GM23338 (cell line): ENCODE measurements at regions not wholly inside any gene's neighbourhood (a gene's known extent, or its start where the extent isn't known, plus 50 kb on each side); places are given as distances from the start of the nearest gene placed in this dataset.
"Not testable (repeated sequence)": the region's sequence is repeated elsewhere in the genome, so short reads cannot be mapped to it uniquely, and the experiment has no call there.

Experiments
- ATAC-seq: fragments of 200-7000 bp; cut with Tn5 transposase; 3 replicates; pipeline ENCODE4 v1.9.1; 2020
- DNase-seq: peaks from one replicate; pipeline ENCODE4 v3.0.0-alpha.2; 2015; ENCODE audit warnings: low spot score
- H2AFZ ChIP-seq: fragments of 200-600 bp; sonication (generic); 2 replicates; pipeline ENCODE4 v1.8.0; 2016; ENCODE audit warnings: antibody characterized with exemption, mild to moderate bottlenecking, moderate library complexity
- H3F3A ChIP-seq: fragments of 200-600 bp; sonication (generic); replicated peaks from 2 replicates; pipeline ENCODE4 v1.8.0; 2017; ENCODE audit warnings: antibody characterized with exemption, mixed run types, low read depth
- H3K27ac ChIP-seq: fragments of 200-600 bp; sonication (generic); 2 replicates; pipeline ENCODE4 v1.6.1; 2016; ENCODE audit warnings: low read depth
- H3K27me3 ChIP-seq: fragments of 200-600 bp; sonication (generic); 2 replicates; pipeline ENCODE4 v1.8.0; 2016; ENCODE audit warnings: mild to moderate bottlenecking, mixed run types, moderate library complexity; ENCODE audit not compliant: insufficient read depth
- H3K36me3 ChIP-seq: fragments of 200-600 bp; sonication (generic); 2 replicates; pipeline ENCODE4 v1.8.0; 2016; ENCODE audit warnings: mild to moderate bottlenecking; ENCODE audit not compliant: insufficient read depth
- H3K4me1 ChIP-seq: fragments of 200-600 bp; sonication (generic); 2 replicates; pipeline ENCODE4 v1.8.0; 2016; ENCODE audit warnings: mild to moderate bottlenecking, moderate library complexity; ENCODE audit not compliant: insufficient read depth
- H3K4me2 ChIP-seq: fragments of 200-600 bp; sonication (generic); 2 replicates; pipeline ENCODE4 v1.7.1; 2017; ENCODE audit warnings: mixed run types
- H3K4me3 ChIP-seq: fragments of 200-600 bp; sonication (generic); 2 replicates; pipeline ENCODE4 v1.6.1; 2016; ENCODE audit warnings: mixed run types
- H3K79me2 ChIP-seq: fragments of 200-600 bp; sonication (generic); replicated peaks from 2 replicates; pipeline ENCODE4 v1.8.0; 2017; ENCODE audit warnings: mild to moderate bottlenecking; ENCODE audit not compliant: insufficient read depth
- H3K9me2 ChIP-seq: fragments of 200-600 bp; sonication (generic); 2 replicates; pipeline ENCODE4 v1.8.0; 2017; ENCODE audit not compliant: insufficient read depth
- H4K20me1 ChIP-seq: fragments of 200-600 bp; sonication (generic); replicated peaks from 2 replicates; pipeline ENCODE4 v1.8.0; 2017; ENCODE audit warnings: mild to moderate bottlenecking; ENCODE audit not compliant: insufficient read depth
- H3K27ac Mint-ChIP-seq: 2 replicates; pipeline ENCODE4 v1.8.0; 2020; ENCODE audit warnings: inconsistent platforms, mild to moderate bottlenecking, moderate library complexity, mixed read lengths
- H3K27me3 Mint-ChIP-seq: 3 replicates; pipeline ENCODE4 v1.8.0; 2022; ENCODE audit warnings: low read depth, mild to moderate bottlenecking, moderate library complexity, mixed read lengths, inconsistent platforms; ENCODE audit not compliant: insufficient read depth, poor library complexity
- H3K36me3 Mint-ChIP-seq: 3 replicates; pipeline ENCODE4 v1.8.0; 2021; ENCODE audit warnings: low read depth, mild to moderate bottlenecking, inconsistent platforms, moderate library complexity, mixed read lengths
- H3K4me1 Mint-ChIP-seq: 3 replicates; pipeline ENCODE4 v1.8.0; 2020; ENCODE audit warnings: mild to moderate bottlenecking, inconsistent platforms, mixed read lengths
- H3K4me3 Mint-ChIP-seq: 3 replicates; pipeline ENCODE4 v1.8.0; 2021; ENCODE audit warnings: moderate library complexity, mild to moderate bottlenecking, inconsistent platforms, mixed read lengths
- H3K9me3 Mint-ChIP-seq: 3 replicates; pipeline ENCODE4 v1.8.0; 2020; ENCODE audit warnings: moderate library complexity, mild to moderate bottlenecking, inconsistent platforms, mixed read lengths
- EZH2phosphoT487 ChIP-seq: fragments of 200-600 bp; sonication (generic); IDR thresholded peaks from one replicate; pipeline ENCODE4 v1.8.1; 2018; ENCODE audit warnings: antibody characterized with exemption; ENCODE audit not compliant: unreplicated experiment
- NANOG ChIP-seq: IDR thresholded peaks from 2 replicates; pipeline ENCODE4 v1.6.1; 2016; ENCODE audit warnings: antibody characterized with exemption, borderline replicate concordance
- TF ChIP-seq, protein P1 (sequence below): fragments of 250-450 bp; sonication (Bioruptor Pico); IDR thresholded peaks from 2 replicates; pipeline ENCODE4 v1.5.0; 2020; ENCODE audit warnings: mild to moderate bottlenecking, moderate library complexity
- TF ChIP-seq, protein P2 (sequence below): IDR thresholded peaks from 2 replicates; pipeline ENCODE4 v1.6.1; 2016; ENCODE audit warnings: antibody characterized with exemption
- TF ChIP-seq, protein P3 (sequence below), 2 experiments: fragments of 200-600 bp in 1 of 2; sonication (generic) in 1 of 2; conservative IDR thresholded peaks; 2 replicates each; pipeline versions ENCODE4 v1.5.1 to v1.6.1; 2016 to 2017; ENCODE audit warnings: antibody characterized with exemption in 2 of 2, low read depth in 2 of 2, mild to moderate bottlenecking in 2 of 2, moderate library complexity in 1 of 2

DNA sequence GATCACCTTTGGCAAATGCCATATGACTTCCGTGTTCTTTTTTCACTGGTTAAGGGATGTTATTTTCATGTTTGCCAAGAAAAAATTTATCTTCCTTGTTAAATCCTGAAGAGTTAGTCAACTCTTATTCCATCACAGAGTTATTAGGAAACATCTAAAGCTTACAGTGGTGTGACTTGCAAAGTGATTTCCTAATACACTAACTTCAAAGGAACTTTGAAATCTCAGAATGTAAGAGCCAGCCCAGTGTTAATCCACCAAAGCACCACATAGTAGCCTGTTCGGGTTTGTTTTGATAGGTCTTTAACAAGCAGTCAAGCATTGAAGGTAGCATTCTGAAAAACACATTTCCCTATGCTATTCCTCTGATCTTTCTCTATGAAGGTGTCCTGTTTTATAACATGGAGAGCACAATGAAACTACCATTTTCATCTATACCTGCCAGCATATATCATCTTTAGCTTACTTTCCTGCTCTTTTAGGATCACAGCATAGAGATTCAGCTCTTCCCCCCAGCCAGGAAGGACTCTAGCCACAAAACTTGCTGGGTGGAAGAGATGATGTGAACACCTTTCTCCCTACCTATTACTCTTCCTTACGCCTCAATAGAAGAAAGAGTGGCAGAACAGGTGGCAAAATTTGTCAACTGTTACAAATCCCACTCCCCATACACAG is 82.4 kb upstream of the MAGI3 start (continued):
- TF ChIP-seq, protein P1, sequence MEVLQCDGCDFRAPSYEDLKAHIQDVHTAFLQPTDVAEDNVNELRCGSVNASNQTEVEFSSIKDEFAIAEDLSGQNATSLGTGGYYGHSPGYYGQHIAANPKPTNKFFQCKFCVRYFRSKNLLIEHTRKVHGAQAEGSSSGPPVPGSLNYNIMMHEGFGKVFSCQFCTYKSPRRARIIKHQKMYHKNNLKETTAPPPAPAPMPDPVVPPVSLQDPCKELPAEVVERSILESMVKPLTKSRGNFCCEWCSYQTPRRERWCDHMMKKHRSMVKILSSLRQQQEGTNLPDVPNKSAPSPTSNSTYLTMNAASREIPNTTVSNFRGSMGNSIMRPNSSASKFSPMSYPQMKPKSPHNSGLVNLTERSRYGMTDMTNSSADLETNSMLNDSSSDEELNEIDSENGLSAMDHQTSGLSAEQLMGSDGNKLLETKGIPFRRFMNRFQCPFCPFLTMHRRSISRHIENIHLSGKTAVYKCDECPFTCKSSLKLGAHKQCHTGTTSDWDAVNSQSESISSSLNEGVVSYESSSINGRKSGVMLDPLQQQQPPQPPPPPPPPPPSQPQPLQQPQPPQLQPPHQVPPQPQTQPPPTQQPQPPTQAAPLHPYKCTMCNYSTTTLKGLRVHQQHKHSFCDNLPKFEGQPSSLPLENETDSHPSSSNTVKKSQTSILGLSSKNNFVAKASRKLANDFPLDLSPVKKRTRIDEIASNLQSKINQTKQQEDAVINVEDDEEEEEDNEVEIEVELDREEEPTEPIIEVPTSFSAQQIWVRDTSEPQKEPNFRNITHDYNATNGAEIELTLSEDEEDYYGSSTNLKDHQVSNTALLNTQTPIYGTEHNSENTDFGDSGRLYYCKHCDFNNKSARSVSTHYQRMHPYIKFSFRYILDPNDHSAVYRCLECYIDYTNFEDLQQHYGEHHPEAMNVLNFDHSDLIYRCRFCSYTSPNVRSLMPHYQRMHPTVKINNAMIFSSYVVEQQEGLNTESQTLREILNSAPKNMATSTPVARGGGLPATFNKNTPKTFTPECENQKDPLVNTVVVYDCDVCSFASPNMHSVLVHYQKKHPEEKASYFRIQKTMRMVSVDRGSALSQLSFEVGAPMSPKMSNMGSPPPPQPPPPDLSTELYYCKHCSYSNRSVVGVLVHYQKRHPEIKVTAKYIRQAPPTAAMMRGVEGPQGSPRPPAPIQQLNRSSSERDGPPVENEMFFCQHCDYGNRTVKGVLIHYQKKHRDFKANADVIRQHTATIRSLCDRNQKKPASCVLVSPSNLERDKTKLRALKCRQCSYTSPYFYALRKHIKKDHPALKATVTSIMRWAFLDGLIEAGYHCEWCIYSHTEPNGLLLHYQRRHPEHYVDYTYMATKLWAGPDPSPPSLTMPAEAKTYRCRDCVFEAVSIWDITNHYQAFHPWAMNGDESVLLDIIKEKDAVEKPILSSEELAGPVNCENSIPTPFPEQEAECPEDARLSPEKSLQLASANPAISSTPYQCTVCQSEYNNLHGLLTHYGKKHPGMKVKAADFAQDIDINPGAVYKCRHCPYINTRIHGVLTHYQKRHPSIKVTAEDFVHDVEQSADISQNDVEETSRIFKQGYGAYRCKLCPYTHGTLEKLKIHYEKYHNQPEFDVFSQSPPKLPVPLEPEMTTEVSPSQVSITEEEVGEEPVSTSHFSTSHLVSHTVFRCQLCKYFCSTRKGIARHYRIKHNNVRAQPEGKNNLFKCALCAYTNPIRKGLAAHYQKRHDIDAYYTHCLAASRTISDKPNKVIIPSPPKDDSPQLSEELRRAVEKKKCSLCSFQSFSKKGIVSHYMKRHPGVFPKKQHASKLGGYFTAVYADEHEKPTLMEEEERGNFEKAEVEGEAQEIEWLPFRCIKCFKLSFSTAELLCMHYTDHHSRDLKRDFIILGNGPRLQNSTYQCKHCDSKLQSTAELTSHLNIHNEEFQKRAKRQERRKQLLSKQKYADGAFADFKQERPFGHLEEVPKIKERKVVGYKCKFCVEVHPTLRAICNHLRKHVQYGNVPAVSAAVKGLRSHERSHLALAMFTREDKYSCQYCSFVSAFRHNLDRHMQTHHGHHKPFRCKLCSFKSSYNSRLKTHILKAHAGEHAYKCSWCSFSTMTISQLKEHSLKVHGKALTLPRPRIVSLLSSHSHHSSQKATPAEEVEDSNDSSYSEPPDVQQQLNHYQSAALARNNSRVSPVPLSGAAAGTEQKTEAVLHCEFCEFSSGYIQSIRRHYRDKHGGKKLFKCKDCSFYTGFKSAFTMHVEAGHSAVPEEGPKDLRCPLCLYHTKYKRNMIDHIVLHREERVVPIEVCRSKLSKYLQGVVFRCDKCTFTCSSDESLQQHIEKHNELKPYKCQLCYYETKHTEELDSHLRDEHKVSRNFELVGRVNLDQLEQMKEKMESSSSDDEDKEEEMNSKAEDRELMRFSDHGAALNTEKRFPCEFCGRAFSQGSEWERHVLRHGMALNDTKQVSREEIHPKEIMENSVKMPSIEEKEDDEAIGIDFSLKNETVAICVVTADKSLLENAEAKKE (CRISPR knock-in tag), result no peak
- TF ChIP-seq, protein P2, sequence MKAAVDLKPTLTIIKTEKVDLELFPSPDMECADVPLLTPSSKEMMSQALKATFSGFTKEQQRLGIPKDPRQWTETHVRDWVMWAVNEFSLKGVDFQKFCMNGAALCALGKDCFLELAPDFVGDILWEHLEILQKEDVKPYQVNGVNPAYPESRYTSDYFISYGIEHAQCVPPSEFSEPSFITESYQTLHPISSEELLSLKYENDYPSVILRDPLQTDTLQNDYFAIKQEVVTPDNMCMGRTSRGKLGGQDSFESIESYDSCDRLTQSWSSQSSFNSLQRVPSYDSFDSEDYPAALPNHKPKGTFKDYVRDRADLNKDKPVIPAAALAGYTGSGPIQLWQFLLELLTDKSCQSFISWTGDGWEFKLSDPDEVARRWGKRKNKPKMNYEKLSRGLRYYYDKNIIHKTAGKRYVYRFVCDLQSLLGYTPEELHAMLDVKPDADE, result no peak

DNA sequence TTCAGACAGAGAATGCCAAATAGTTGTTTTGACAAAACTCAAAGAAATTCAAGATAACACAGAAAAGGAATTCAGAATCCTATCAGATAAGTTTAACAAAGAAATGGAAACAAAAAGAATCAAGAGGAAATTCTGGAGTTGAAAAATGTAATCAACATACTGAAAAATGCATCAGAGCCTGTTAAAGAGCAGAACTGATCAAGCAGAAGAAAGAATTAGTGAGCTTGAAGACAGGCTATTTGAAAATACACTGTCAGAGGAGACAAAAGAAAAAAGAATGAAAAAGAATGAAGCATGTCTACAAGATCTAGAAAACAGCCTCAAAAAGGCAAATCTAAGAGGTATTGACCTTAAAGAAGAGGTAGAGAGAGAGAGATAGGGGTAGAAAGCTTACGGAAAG is 77.7 kb upstream of the MAGI3 start:
- not testable (repeated sequence) for H3K27me3 Mint-ChIP-seq, H3K36me3 ChIP-seq, H3K4me3 ChIP-seq, H3K36me3 Mint-ChIP-seq, H4K20me1 ChIP-seq, H3F3A ChIP-seq, H3K4me2 ChIP-seq, H3K9me3 Mint-ChIP-seq, DNase-seq, H3K4me1 ChIP-seq, H3K27me3 ChIP-seq, H3K4me3 Mint-ChIP-seq, H3K79me2 ChIP-seq, H3K27ac ChIP-seq, H3K27ac Mint-ChIP-seq, ATAC-seq, H3K9me2 ChIP-seq, H2AFZ ChIP-seq, H3K4me1 Mint-ChIP-seq

DNA sequence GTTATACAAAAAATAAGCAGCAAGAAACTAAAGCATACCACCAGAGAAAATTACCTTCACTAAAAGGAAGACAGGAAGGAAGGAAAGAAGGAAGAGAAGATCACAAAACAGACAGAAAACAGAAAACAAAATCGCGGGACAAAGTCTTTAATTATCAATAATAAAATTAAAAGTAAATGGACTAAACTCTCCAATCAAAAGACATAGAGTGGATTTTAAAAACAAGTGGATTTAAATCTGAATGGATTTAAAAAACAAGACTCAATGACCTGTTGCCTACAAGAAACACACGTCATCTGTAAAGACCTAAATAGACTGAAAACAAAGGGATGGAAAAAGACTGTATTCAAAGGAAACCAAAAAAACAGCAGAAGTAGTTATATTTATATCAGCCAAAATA is 75.7 kb upstream of the MAGI3 start:
- Histone ChIP-seq H3K4me2 (no peak overlapping the region), H3K4me3 (no peak overlapping the region), H3K4me1 (no peaks in the 10 kb centered on the region), H4K20me1 (no peaks in the 10 kb centered on the region), H3K36me3 (no peaks in the 10 kb centered on the region), H3F3A (no peaks in the 10 kb centered on the region), H3K79me2 (no peaks in the 10 kb centered on the region), H3K27ac (no peak overlapping the region), H3K9me2 (no peaks in the 10 kb centered on the region), H2AFZ (no peak overlapping the region), H3K27me3 (no peaks in the 10 kb centered on the region)
- Mint-ChIP-seq H3K27ac (no peak overlapping the region), H3K9me3 (no peaks in the 10 kb centered on the region), H3K4me3 (no peak overlapping the region), H3K4me1 (no peaks in the 10 kb centered on the region), H3K27me3 (peaks cover 5% of the 10 kb centered on the region), H3K36me3 (no peaks in the 10 kb centered on the region)
- ATAC-seq (no peak), DNase-seq (no peak)
- TF ChIP-seq NANOG (no peak), EZH2phosphoT487 (no peak)
- TF ChIP-seq, protein P3, sequence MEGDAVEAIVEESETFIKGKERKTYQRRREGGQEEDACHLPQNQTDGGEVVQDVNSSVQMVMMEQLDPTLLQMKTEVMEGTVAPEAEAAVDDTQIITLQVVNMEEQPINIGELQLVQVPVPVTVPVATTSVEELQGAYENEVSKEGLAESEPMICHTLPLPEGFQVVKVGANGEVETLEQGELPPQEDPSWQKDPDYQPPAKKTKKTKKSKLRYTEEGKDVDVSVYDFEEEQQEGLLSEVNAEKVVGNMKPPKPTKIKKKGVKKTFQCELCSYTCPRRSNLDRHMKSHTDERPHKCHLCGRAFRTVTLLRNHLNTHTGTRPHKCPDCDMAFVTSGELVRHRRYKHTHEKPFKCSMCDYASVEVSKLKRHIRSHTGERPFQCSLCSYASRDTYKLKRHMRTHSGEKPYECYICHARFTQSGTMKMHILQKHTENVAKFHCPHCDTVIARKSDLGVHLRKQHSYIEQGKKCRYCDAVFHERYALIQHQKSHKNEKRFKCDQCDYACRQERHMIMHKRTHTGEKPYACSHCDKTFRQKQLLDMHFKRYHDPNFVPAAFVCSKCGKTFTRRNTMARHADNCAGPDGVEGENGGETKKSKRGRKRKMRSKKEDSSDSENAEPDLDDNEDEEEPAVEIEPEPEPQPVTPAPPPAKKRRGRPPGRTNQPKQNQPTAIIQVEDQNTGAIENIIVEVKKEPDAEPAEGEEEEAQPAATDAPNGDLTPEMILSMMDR (conservative IDR thresholded peaks at IDR 0.05; ENCODE audit: low read depth in 2 of 2), result no peak
